ENCODE measurements at regions not wholly inside any gene's neighbourhood (a gene's known extent, or its start where the extent isn't known, plus 50 kb on each side); places are given as distances from the start of the nearest gene placed in this dataset.

DNA sequence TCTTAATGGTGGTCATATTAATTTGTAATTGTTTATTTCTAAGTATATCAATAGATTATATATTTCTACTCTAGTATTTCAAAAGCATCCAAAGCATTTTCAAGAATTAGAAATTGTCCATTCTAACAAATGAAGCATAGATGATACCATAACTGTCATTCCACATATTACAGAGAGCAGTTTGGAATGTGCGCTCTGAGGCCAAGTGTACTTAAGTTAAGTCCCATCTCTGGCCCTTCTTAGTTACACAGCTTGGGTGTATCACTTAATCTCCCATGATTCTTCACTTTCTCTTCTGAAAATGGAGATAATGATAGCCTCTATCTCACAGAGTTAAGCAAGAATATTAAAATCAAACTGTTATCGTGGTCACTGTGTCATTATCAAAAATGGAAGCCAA, 281.1 kb downstream of the MRPL39 start:
- DNase-seq: no peak

DNA sequence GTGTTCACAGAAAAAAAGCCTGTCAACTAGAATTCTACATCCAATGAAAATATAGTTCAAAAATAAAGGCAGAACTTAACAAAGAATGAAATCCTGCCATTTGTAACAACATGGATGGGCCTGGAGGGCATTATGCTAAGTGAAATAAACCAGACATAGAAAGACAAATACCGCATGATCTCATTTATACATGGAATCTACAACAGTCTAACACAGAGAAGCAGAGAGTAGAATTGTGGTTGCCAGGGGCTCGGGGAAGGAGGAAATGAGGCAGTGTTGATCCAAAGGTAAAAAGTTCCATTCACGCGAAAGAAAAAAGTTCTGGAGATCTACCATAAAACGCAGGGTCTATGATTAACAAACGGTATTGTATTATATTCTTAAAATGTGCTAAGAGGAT, 282.6 kb downstream of the MRPL39 start:
- no peak for DNase-seq

DNA sequence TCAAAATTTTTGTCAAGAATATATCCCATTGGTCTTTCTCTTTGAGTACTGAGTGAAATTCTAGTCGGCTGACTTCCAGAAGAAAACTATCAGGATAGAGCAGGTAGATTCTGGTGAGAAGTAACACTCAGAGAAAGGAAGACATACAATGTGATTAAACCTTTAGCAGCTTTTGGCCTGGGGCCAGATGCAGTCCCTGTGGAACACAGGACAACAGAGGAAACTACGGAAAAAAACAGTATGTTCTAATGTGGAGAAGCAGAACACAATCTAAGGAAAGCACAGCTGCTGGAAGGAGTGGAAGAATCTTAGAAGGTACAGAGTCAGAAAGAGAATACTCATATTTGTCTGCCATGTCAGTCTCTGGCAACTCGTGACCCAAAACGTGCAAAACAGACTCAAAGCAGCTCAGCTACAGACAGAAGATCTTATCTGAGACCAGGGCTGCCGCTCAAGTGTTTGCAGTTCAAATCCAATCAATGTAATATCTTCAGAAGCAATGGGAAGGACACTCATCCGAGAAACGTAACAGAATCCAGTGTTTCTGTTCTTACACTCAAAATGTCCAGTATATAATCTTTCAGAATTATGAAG, 283.8 kb downstream of the MRPL39 start:
- no peak for DNase-seq

DNA sequence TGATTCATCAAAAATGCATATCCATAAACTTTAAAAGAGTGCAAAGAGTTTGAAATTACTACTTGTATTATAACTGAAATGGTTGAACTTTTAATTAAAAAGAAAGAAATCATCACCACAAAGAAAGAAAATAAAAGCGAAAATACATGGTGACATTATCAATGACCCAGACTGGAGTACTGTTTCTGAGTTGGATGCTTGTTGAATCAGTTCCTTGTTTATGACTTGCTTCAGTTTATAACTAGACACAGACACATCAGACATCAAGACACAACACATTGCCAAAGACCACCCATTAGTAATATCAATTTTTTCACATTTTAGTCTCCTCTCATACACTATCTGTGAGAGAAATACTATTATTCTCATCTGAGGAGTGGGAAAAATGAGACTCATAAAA, 293.0 kb downstream of the MRPL39 start:
- no peak for DNase-seq

GRCh38 chr21:25313829-25314228, 293.5 kb downstream of the MRPL39 start:
- peak; percentile 14 for DNase-seq

DNA sequence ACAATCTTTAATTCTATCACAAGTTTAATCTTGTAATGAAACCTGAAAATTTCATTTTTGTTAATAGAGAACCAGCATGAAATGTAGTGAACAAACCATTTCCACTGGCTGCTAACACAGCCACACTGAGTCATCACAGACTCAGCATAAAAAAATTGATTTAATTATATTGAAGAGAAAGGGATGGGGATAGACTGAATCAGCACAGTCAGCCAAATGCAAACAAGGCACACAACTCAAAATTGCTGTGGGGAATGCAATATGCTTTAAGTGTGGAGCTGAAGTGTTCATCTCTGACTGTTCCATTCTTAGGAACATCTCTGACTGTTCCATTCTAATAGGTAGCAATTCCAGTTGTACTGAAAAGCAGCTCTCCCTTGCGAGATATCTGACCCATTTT, 299.8 kb downstream of the MRPL39 start:
- DNase-seq: no peak

- no peak for DNase-seq
Observed at GRCh38 chr21:25304611-25305010, 302.7 kb downstream of the MRPL39 start.

- no peak for DNase-seq
Observed at GRCh38 chr21:25300632-25301031, 306.6 kb downstream of the MRPL39 start.

DNA sequence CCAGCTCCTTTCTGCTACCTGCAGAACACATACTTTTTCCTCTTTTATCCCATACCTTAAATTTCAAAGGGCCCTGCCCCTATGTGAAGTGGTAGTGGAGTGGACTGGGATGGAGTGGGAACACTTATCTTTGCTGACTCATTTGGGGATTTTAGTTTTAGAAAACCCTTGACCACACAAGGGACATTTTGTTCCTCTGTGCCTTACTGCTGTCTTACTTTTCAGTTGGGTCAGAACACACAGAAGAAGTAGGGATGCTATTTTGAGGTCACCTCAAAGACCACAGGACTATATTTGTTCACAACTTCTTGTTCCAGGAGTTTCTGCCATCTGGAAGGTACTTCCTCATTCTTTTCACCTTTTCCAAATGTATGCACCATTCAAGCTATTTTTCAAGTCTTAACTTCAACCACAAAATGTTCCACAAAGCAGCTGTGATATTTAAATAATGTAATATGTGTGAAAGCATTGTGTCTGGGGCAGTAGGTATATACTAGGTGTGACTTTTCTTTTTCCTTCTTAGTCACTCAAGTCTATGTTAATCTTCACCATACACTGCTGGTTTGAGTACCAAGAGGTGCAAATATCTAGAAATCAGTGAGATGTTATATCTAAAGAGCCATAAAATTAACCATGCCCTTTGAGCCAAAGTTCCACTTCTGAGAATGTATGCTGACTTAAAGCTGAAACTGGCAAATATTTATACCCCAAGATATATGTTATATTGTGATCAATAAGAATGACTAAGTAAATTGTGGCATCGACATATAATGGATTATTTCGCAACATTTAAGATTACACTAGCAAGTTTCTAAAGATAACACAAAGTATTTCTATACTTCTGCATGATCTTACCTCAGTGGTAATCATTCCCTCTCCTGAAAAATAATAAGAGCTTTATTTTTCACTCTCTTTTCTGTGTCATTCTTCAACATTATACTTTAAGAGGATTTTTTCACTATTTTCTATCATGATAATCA, 308.5 kb downstream of the MRPL39 start:
- no peak for DNase-seq

DNA sequence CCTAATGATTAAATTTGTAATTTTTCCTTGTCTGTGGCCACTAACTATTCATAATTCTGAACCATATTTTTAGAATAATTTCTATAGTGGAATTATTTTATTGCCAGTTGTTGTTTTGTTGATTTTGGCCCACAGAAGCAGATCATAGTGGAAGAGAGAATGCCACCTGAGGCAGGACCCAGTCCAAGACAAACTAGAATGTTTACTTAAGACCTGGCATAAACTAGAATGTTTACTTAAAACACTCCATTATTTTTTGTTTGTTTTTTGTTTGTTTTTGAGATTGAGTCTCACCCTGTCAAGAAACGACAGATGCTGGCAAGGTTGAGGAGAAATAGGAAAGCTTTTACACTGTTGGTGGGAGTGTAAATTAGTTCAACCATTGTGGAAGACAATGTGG, 310.2 kb downstream of the MRPL39 start:
- no peak for DNase-seq

- no peak for DNase-seq
Observed at GRCh38 chr21:25296252-25296651, 311.0 kb downstream of the MRPL39 start.

DNA sequence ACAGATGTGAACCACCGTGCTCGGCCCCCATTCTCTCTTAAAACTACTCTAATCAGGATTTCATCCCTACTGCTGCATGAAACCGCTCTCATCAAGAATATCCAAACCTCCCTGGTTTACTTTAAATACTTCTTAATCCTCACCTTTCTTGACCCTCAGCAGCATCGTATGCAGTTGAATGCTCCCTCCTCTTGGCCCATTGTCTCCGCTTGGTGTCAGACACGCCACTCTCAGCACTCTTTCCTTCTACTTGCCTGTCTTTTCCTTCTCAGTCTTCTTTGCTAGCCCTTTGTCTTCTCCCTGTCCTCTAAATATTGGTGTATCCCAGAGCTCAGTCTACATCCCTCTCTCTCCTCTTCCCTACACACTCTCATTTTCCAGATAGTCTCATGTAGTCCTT, 314.9 kb downstream of the MRPL39 start:
- DNase-seq: no peak

DNA sequence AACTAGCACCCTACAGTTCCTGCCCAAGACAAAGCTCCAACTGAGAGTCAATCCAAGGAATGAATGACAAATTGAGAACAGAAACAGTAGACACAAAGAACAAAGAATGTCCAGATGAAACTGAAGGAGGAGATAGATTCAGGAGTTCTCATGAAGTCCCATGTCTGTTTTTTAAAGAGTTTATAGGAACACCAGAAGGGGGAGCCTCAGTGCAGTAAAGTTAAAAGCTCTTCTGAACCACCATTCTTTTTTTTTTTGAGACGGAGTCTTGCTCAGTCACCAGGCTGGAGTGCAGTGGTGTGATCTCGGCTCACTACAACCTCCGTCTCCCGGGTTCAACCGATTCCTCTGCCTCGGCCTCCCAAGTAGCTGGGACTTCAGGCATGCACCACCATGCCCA, 323.6 kb downstream of the MRPL39 start:
- DNase-seq: no peak

DNA sequence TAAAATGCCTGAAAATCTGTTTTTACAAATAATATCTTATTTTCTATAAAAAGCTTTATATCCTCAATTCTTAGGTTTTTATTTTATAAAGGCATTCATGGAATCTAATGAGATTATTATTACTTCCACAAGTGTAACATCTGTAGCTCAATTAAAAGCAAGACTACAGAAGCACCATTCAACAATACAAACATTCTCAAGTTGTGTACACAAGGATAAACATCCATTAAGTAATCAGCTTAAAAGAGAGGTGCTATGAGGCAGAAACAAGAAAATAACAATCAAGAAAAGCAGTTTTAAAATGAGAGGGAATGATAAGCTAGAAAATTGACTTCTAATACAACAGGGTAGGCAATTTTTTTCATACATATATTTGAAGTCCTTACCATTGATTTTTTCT, 326.1 kb downstream of the MRPL39 start:
- DNase-seq: no peak

DNA sequence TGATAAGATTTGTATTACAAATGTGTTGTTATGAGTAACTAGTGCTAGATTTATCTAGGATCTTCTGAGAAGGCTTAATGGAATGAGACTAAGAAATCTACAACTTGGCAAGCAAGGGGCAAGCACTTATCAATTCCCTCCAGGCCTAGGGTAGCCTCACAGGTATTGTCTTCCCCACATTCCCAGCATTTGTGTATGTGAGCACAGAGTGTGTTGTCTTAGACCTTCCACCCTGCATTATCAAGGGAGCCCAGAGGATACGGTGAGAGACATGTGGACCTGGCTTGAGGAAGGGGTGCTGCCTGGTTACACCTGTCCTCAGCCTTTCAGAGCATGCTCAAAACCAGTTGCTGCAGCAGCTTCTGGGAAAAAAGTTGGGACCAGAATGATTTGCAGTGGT, 327.2 kb downstream of the MRPL39 start:
- DNase-seq: no peak

DNA sequence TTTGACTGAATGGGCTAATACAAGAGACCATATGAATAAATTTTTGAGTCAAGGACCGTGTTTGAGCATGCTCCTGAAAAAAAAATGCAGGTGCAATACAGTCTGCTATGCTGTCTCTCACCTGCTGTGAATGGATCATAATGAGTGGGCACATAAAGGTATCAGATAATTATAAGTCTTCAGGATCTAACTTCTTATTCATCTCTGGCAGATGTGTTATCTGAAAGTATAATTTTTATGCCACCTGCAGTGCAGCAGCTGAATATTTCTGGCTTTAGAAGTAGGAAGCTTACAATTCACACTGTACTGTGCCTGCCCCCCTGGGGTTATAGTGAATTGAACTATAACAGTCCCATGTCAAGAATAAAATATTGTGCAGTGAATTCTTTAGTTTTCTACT, 333.3 kb downstream of the MRPL39 start:
- DNase-seq: no peak

DNA sequence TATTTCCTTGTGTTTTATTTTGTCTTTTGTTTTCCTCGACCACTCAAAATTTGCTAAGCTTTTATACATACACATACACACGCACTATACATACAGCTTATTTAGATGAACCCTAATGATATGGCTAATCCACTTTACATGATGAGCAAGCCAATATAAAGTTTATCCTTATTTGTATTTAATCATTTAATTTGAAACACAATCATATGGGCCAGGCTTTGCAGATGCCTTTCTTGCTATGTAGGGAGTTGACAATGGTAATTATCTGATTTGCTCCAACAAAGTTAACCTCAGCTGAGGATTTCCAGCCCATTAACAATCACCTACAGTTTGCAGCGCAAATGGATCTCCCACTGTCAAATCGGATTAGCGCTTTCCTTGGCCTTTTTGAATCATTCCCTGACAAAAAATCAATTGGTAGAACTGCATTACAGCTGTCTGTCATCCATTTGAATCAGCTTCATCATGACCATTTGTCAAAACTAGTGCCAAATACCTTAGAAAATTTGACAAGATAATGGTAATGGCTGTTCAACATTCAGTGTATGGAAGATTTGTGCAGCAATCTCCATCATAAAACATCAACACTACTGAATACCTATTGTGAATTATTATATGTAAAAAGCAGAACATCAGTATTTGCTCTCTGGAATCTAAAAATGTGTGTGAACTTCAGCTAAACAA, 352.6 kb downstream of the MRPL39 start:
- DNase-seq: no peak

DNA sequence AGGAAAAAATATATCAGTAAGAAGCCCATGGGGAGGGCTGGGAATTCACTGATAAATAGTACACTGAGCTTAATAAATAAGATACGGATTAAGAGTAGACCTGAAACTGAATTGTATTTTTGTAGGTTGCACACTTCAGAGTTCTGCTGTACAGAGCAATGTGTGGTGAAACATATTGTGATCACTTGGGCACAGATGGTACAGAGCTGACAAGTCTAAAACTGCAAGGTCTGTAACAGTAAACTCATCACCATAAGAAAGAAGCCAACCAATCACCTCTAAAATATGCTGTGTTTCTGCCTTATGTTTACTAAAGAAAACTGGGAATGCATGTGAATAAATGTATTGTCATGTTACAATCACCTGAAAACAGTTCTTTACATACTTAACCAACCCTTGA, 360.7 kb downstream of the MRPL39 start:
- DNase-seq: no peak

DNA sequence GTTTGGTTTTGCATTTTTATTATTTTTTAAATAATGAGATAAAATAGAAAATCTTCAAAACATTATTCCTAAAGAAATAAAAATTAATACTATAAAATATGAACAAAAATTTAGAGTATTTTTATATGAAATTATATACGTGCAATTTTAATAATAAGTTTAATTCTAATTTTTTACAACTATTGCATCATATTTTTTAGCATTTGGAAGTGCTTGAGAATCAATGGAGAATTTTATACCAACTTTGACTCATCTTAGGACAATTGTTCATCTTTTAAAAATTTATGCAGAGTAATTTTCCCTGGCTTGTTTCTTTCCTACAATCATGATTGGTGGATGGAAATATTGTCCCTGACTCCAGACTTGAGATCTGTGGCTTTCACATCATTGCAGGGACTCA, 362.5 kb downstream of the MRPL39 start:
- DNase-seq: no peak

- DNase-seq: no peak
Observed at GRCh38 chr21:25243808-25244207, 363.5 kb downstream of the MRPL39 start.

DNA sequence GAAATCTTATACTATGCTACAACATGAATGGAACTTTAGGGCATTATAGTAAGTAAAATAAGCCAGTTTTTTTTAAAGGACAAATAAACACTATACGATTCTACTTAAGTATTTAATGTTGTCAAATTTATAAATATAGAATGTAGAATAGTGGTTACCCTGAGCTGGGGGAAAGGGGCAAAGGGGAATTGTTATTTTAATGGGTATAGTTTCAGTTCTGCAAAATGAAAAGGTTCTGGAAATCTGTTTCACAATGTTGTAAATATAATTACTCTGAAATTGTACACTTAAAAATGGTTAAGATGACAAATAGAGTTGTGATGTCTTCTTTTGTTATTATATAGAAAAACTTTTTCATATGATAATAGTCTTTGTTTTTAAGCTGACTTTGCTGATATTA, 366.3 kb downstream of the MRPL39 start:
- no peak for DNase-seq

DNA sequence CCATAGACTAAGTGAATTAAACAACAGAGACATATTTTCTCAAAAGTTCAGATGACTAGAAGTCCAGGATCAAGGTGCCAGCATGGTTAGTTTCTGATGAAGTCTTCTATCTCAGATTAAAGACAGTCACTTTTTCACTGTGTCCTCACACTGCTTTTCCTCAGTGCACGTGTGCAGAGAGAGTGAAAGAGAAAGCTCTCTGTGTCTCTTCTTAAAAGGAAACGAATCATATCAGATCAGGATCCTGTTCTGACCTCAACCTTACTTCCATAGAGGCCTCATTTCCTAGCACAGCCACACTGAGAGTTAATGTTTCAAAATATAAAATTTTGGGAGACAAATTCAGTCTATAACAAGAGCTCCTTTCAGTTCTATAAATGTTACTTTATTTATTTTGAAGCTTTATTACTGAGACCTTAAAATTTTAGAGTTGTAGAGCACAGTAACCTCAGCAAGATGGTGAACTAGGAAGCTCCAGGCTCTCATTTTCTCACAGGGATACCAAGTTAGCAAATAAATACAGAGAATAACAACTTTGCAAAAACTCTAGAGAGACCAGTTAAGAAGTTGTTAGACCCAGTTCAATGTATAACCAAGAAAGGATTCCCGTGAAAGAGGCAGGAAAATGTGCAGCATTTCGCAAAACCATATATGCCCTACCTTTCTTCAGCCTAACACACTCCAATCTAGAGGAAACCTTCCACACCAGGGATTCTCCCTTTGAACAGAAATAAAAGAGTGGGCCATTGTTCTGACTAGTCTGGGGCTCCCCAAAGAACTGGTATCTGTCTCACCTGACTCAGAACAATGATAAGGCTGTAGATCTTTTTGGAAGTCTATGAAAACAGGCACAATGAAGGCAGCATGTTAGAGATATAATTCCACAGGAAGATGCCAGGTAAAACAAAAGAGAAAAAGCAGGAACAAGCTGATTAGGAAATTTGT, 372.2 kb downstream of the MRPL39 start:
- DNase-seq: no peak

GRCh38 chr21:25220954-25221353, 386.3 kb downstream of the MRPL39 start:
- no peak for DNase-seq

Measured in KG1 (cell line).